Endothelial cell of umbilical vein (primary cell): ENCODE measurements at regions not wholly inside any gene's neighbourhood (a gene's known extent, or its start where the extent isn't known, plus 50 kb on each side); places are given as distances from the start of the nearest gene placed in this dataset.

Experiments used
- BruUV-seq: library from RNA; stranded (reverse); fragments of 400-500 nt; replicated peaks from 2 replicates; lab custom pipeline; 2021; lab: Mats Ljungman, UMichigan
- CTCF ChIA-PET: fragments of 300-600, 350-600 bp; sonication (Branson Sonifier 250); formaldehyde crosslinking; loops from one replicate; lab custom pipeline; 2021; ENCODE audit warnings: antibody characterized with exemption, inconsistent platforms; lab: Charles Lee
- POLR2A ChIA-PET: fragments of 300-600, 350-600 bp; sonication (Branson Sonifier 250); formaldehyde crosslinking; loops from one replicate; lab custom pipeline; 2021; ENCODE audit warnings: antibody characterized with exemption, inconsistent platforms; lab: Charles Lee
- DNase-seq: peaks from one replicate; pipeline ENCODE4 v3.0.0-alpha.2; 2011; ENCODE audit warnings: low read depth, low spot score
- FAIRE-seq: peaks from 2 replicates; lab custom pipeline; 2011; peaks lifted over from hg19 to GRCh38; lab: Jason Lieb, UNC
- H2AFZ ChIP-seq: 2 replicates; pipeline ENCODE4 v1.6.0; 2012; ENCODE audit warnings: low read depth, low read length, control low read depth, inconsistent platforms
- H3K27ac ChIP-seq: 2 replicates; pipeline ENCODE4 v1.5.1; 2011; ENCODE audit warnings: low read depth, mild to moderate bottlenecking, control low read depth, low read length, moderate library complexity; ENCODE audit not compliant: insufficient read depth
- H3K27me3 ChIP-seq, 2 experiments: 2 replicates each; pipeline versions ENCODE4 v1.6.0 to v1.6.1; 2011; ENCODE audit warnings: low read length in 2 of 2, mixed read lengths in 1 of 2; ENCODE audit not compliant: control insufficient read depth in 2 of 2, insufficient read depth in 2 of 2
- H3K36me3 ChIP-seq, 2 experiments: 2 replicates in 1 of 2; 3 replicates in 1 of 2; pipeline ENCODE4 v1.5.1; 2011; ENCODE audit warnings: low read length in 2 of 2, mild to moderate bottlenecking in 1 of 2, moderate library complexity in 1 of 2; ENCODE audit not compliant: control insufficient read depth in 2 of 2, insufficient read depth in 2 of 2; ENCODE audit errors: extremely low read depth in 1 of 2
- H3K4me1 ChIP-seq: 3 replicates; pipeline ENCODE4 v1.5.1; 2011; ENCODE audit warnings: mild to moderate bottlenecking, low read length; ENCODE audit not compliant: control insufficient read depth, insufficient read depth; ENCODE audit errors: extremely low read depth
- H3K4me2 ChIP-seq: 2 replicates; pipeline ENCODE4 v1.6.1; 2011; ENCODE audit warnings: low read length, control low read depth, mixed read lengths; ENCODE audit not compliant: insufficient read depth
- H3K4me3 ChIP-seq, 3 experiments: fragments of 200-600 bp in 1 of 3; sonication (generic), shearing (Covaris generic) in 1 of 3; replicated peaks in 1 of 3; 2 replicates each; pipeline ENCODE4 v1.5.1; 2011 to 2016; ENCODE audit warnings: control low read depth in 3 of 3, low read length in 3 of 3, mild to moderate bottlenecking in 2 of 3, inconsistent platforms in 1 of 3, low read depth in 1 of 3, moderate library complexity in 1 of 3; ENCODE audit not compliant: insufficient read depth in 1 of 3
- H3K79me2 ChIP-seq: 2 replicates; pipeline ENCODE4 v1.6.0; 2012; ENCODE audit warnings: low read length, inconsistent platforms; ENCODE audit not compliant: control insufficient read depth, insufficient read depth
- H3K9ac ChIP-seq: replicated peaks from 2 replicates; pipeline ENCODE3; 2011; ENCODE audit warnings: low read length, control low read depth; ENCODE audit not compliant: insufficient read depth; ENCODE audit errors: extremely low read depth
- H3K9me1 ChIP-seq: replicated peaks from 3 replicates; pipeline ENCODE4 v1.6.0; 2011; ENCODE audit warnings: mild to moderate bottlenecking, low read length; ENCODE audit not compliant: control insufficient read depth, insufficient read depth; ENCODE audit errors: extremely low read depth
- H3K9me3 ChIP-seq: replicated peaks from 2 replicates; pipeline ENCODE4 v1.5.1; 2012; ENCODE audit warnings: low read length, inconsistent platforms; ENCODE audit not compliant: control insufficient read depth, insufficient read depth
- H4K20me1 ChIP-seq: replicated peaks from 2 replicates; pipeline ENCODE3; 2011; ENCODE audit warnings: mild to moderate bottlenecking, low read length; ENCODE audit not compliant: control insufficient read depth, insufficient read depth; ENCODE audit errors: extremely low read depth
- EZH2 ChIP-seq: IDR thresholded peaks from 2 replicates; pipeline ENCODE4 v1.6.1; 2012; ENCODE audit warnings: borderline replicate concordance, low read depth, mild to moderate bottlenecking, moderate library complexity, low read length, inconsistent platforms; ENCODE audit not compliant: severe bottlenecking
- FOS ChIP-seq: IDR thresholded peaks from 2 replicates; pipeline ENCODE4 v1.6.1; 2011; ENCODE audit warnings: mild to moderate bottlenecking, low read length, moderate library complexity, borderline replicate concordance; ENCODE audit not compliant: insufficient read depth
- GATA2 ChIP-seq: IDR thresholded peaks from 2 replicates; pipeline ENCODE4 v1.7.0; 2011; ENCODE audit warnings: low read depth, mild to moderate bottlenecking, moderate library complexity, mixed read lengths, low read length; ENCODE audit not compliant: insufficient read length, insufficient read depth
- JUN ChIP-seq: IDR thresholded peaks from 2 replicates; pipeline ENCODE4 v1.6.1; 2011; ENCODE audit warnings: borderline replicate concordance, low read depth; ENCODE audit not compliant: insufficient read length, insufficient read depth
- MYC ChIP-seq: IDR thresholded peaks from one replicate; pipeline ENCODE4 v1.6.1; 2011; ENCODE audit warnings: mild to moderate bottlenecking, low read depth, low read length
- POLR2A ChIP-seq: IDR thresholded peaks from 2 replicates; pipeline ENCODE4 v1.6.1; 2012; ENCODE audit warnings: low read depth, mild to moderate bottlenecking, control low read depth, low read length
- POLR2AphosphoS5 ChIP-seq: IDR thresholded peaks from 2 replicates; pipeline ENCODE4 v1.6.1; 2012; ENCODE audit warnings: low read depth, mild to moderate bottlenecking, control low read depth, low read length, moderate library complexity; ENCODE audit not compliant: insufficient read depth
- dilution Hi-C: fragments of 300-500 bp; cut with MboI; formaldehyde crosslinking; loops from one replicate; pipeline ENCODE4 v1.15.0; 2019; ENCODE audit warnings: low sequenced_read_pairs; ENCODE audit not compliant: extremely low pct_ligation_motif_present
- intact Hi-C: fragments of 100-400 bp; cut with micrococcal nuclease; formaldehyde crosslinking; loops from one replicate; pipeline ENCODE4 v1.10.0; 2022
- TF ChIP-seq, protein P1 (sequence below): IDR thresholded peaks from 2 replicates; pipeline ENCODE4 v1.6.1; 2011; ENCODE audit not compliant: insufficient read depth, insufficient read length
- TF ChIP-seq, protein P2 (sequence below), 2 donors: IDR thresholded peaks; 1 replicate in 1 of 2; 2 replicates in 1 of 2; pipeline ENCODE4 v1.5.1; 2011; ENCODE audit warnings: low read length in 2 of 2, mild to moderate bottlenecking in 2 of 2, moderate library complexity in 2 of 2, control low read depth in 1 of 2, inconsistent platforms in 1 of 2, low read depth in 1 of 2; ENCODE audit not compliant: insufficient read depth in 1 of 2; ENCODE audit errors: extremely low read depth in 1 of 2

DNA sequence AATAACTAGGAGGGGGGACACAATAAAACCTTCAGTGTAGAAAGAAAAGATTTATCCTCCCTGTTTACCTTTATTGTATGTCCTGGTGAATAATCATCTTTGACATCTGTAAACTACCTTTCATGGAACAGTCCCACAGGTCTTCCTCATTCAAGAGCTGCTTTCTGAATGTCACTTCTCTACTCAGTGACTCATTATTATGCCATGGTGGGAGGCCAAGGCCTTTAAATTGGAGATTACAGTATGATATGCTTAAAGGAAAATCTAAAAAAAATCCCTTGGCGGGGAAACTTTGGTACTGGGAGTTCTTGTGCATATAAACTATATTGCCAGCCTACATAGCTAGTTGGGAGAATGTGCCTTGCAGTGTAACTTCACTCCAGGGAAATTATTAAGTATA lies 713.0 kb downstream of the TDRD15 start:
- Histone ChIP-seq H2AFZ (no peak overlapping the region), H3K9ac (no peak overlapping the region), H4K20me1 (no peaks in the 10 kb centered on the region), H3K9me1 (no peaks in the 10 kb centered on the region), H3K4me2 (no peak overlapping the region), H3K27me3 (no peaks in the 10 kb centered on the region), H3K36me3 (no peaks in the 10 kb centered on the region), H3K4me1 (no peaks in the 10 kb centered on the region), H3K4me3 (no peak overlapping the region), H3K27ac (no peak overlapping the region), H3K9me3 (no peaks in the 10 kb centered on the region), H3K79me2 (no peaks in the 10 kb centered on the region)
- DNase-seq = no peak
- no peak for FAIRE-seq
- ChIA-PET POLR2A (no interaction called here), CTCF (no interaction called here)
- TF ChIP-seq, protein P1, sequence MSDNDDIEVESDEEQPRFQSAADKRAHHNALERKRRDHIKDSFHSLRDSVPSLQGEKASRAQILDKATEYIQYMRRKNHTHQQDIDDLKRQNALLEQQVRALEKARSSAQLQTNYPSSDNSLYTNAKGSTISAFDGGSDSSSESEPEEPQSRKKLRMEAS = no peak
- TF ChIP-seq EZH2 (no peak), FOS (no peak), MYC (no peak), GATA2 (no peak), POLR2A (no peak), POLR2AphosphoS5 (no peak), JUN (no peak)
- TF ChIP-seq, protein P2, sequence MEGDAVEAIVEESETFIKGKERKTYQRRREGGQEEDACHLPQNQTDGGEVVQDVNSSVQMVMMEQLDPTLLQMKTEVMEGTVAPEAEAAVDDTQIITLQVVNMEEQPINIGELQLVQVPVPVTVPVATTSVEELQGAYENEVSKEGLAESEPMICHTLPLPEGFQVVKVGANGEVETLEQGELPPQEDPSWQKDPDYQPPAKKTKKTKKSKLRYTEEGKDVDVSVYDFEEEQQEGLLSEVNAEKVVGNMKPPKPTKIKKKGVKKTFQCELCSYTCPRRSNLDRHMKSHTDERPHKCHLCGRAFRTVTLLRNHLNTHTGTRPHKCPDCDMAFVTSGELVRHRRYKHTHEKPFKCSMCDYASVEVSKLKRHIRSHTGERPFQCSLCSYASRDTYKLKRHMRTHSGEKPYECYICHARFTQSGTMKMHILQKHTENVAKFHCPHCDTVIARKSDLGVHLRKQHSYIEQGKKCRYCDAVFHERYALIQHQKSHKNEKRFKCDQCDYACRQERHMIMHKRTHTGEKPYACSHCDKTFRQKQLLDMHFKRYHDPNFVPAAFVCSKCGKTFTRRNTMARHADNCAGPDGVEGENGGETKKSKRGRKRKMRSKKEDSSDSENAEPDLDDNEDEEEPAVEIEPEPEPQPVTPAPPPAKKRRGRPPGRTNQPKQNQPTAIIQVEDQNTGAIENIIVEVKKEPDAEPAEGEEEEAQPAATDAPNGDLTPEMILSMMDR (IDR thresholded peaks at IDR 0.05; ENCODE audit: extremely low read depth in 1 of 2, insufficient read depth in 1 of 2, low read depth in 1 of 2, low read length in 2 of 2) = no peak
- dilution Hi-C loops = no loop called here
- intact Hi-C loops = no loop called here
- BruUV-seq = no TSS peak
